ENCODE measurements at regions not wholly inside any gene's neighbourhood (a gene's known extent, or its start where the extent isn't known, plus 50 kb on each side); places are given as distances from the start of the nearest gene placed in this dataset.

- H3K36me3 ChIP-seq (ENCODE audit: control insufficient read depth, insufficient read depth, low read length) = no peaks in the 10 kb centered on the region
- no peak for FAIRE-seq
- H3K4me3 ChIP-seq (ENCODE audit: low read depth, low read length) = no peak overlapping the region
- TF ChIP-seq CTCF (IDR thresholded peaks at IDR 0.05; ENCODE audit: insufficient read depth, low read length, severe bottlenecking) = no peak
- DNase-seq (ENCODE audit: low read depth) = no peak
- H3K27me3 ChIP-seq (ENCODE audit: control insufficient read depth, insufficient read depth, low read length) = peaks cover 7% of the 10 kb centered on the region
Observed at GRCh38 chr2:30096451-30096850, 50.4 kb upstream of the YPEL5 start.
